ENCODE measurements at regions not wholly inside any gene's neighbourhood (a gene's known extent, or its start where the extent isn't known, plus 50 kb on each side); places are given as distances from the start of the nearest gene placed in this dataset.
A peak's percentile ranks its signal among the peaks of the same experiment; 100 is the strongest.

DNA sequence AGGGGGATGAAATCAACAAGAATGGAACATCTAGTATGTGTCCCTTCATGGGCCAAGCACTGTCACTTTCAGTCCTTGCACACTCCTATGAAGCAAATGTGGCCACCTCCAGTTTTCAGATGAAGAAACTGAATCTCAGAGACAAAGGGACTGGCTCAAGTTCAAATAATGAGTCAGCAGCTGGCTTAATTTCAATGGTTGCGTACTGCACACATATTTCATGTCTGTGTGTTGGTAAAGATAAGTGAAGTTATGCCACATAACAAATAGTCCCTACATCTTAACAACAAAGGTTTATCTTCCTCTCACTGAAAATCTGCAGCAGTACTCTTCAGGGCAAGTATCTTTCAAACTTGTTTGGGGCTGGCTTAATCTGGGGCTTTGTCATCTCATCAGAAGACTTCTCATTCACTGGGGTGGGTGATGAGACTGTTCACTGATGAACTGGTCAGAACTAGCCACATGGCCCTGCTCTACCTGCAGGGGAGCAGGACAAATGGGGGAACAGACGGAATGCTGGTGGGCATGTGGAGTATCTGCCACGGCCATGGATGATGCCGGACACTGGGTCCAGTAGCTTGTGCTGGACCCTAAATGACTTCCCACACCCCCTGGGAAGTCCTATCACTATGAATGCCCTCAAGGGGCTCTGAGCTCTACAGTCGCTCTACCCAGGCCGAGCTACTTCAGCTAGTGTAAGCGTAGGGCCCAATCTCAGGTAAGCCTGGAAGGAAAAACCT lies 263.2 kb downstream of the CYP26B1 start:
- peaks cover 12% of the 10 kb centered on the region for H3K9me3 ChIP-seq (ENCODE audit: control insufficient read depth, insufficient read depth, low read length)
- ChIA-PET POLR2A (interaction anchor here (0.6 kb wide), 1 partner anchor 246 kb away, joined by 7 read pairs; no protein-coding TSS in a partner anchor), CTCF (interaction anchor here (0.7 to 1.9 kb wide), 4 partner anchors 17 to 266 kb away, joined by 3 to 8 read pairs (median 4); no protein-coding TSS in a partner anchor)
- TF ChIP-seq, protein P1, sequence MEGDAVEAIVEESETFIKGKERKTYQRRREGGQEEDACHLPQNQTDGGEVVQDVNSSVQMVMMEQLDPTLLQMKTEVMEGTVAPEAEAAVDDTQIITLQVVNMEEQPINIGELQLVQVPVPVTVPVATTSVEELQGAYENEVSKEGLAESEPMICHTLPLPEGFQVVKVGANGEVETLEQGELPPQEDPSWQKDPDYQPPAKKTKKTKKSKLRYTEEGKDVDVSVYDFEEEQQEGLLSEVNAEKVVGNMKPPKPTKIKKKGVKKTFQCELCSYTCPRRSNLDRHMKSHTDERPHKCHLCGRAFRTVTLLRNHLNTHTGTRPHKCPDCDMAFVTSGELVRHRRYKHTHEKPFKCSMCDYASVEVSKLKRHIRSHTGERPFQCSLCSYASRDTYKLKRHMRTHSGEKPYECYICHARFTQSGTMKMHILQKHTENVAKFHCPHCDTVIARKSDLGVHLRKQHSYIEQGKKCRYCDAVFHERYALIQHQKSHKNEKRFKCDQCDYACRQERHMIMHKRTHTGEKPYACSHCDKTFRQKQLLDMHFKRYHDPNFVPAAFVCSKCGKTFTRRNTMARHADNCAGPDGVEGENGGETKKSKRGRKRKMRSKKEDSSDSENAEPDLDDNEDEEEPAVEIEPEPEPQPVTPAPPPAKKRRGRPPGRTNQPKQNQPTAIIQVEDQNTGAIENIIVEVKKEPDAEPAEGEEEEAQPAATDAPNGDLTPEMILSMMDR (IDR thresholded peaks at IDR 0.05; ENCODE audit: low read depth, low read length) = no peak
- H3K27me3 ChIP-seq (ENCODE audit: control insufficient read depth, insufficient read depth, low read length) = no peaks in the 10 kb centered on the region
- no peak for DNase-seq (ENCODE audit: low read depth, low spot score)
- no peak overlapping the region for H3K27ac ChIP-seq (ENCODE audit: low read depth, low read length)
- H3K4me3 ChIP-seq (ENCODE audit: low read depth, low read length) = no peak overlapping the region

DNA sequence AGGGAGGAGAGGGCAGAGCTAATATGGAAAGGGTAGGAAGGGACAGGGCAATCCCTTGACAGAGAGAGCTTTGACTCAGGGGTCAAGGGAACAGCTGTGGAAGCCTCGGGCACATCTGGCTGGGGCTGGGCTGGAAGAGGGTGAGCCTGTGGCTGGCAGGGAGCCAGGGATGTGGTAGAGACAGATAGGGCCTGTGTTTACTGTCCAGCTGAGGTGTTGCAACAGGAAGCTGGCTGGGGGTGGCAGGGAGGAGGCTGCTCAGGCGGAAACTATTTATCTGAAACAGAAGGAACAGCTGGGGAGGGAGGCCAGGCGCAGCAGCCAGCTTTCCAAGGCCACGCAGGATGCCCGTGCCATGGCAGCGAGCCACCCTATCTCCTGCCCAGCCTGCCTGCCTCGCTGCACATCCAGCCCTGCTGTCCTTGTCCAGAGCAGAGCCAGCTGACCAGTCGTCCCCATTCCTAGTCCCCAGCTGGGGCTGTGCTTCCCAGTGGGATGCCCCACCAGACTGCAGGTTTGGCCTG lies 264.7 kb downstream of the CYP26B1 start:
- POLR2A ChIA-PET = interaction anchor here (0.6 to 1.0 kb wide), 4 partner anchors 52 to 270 kb away, joined by 3 to 6 read pairs (median 3); no protein-coding TSS in a partner anchor
- peaks cover 12% of the 10 kb centered on the region for H3K9me3 ChIP-seq (ENCODE audit: control insufficient read depth, insufficient read depth, low read length)
- DNase-seq (ENCODE audit: low read depth, low spot score) = peak; percentile 72
- CTCF ChIA-PET = interaction anchor here (0.7 to 1.9 kb wide), 3 partner anchors 41 to 551 kb away, joined by 3 to 8 read pairs (median 3); partner anchors contain the start of gene ZNF638
- no peaks in the 10 kb centered on the region for H3K27me3 ChIP-seq (ENCODE audit: control insufficient read depth, insufficient read depth, low read length)
- TF ChIP-seq, protein P1 (IDR thresholded peaks at IDR 0.05; ENCODE audit: low read depth, low read length) = no peak
- H3K27ac ChIP-seq (ENCODE audit: low read depth, low read length) = no peak overlapping the region
- H3K4me3 ChIP-seq (ENCODE audit: low read depth, low read length) = no peak overlapping the region

DNA sequence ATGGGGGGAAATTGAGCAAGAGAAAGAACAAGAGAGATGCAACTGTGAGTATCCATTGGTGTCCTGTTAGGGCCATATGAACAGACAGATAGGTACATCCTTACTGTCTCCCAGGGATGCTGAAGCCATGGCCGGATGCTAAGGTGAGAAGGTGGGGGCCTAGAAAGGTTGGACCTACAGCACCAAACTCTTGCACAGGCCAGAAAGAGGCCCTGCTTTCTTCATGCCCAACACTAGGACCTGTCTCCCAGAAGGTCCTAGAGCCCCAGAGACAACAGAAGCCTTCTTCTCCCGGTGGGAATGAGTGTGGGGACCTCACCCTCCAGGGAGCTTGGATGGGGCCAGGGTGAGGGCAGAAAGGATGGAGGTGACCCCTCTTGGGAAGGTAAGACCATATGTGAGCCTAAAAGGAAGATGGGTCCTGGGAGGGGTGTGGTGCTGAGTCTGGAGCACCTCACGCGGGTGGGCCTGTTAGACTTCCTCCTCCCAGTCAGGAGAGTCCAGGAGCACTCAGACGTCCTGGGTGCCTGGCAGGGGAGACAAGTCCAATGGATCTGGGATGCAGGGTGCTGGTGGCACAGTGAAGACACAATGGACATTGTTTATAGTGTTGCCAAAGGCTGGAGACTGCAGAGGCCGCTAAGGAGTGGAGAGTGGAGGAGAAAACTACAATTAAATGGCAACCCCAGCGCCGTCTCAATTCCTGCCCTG lies 265.3 kb downstream of the CYP26B1 start:
- CTCF ChIA-PET = interaction anchor here (0.7 to 1.9 kb wide), 3 partner anchors 42 to 551 kb away, joined by 3 to 8 read pairs (median 4); partner anchors contain the start of gene ZNF638
- TF ChIP-seq, protein P1 (IDR thresholded peaks at IDR 0.05; ENCODE audit: low read depth, low read length) = no peak
- DNase-seq (ENCODE audit: low read depth, low spot score) = no peak
- H3K9me3 ChIP-seq (ENCODE audit: control insufficient read depth, insufficient read depth, low read length) = peaks cover 12% of the 10 kb centered on the region
- no peak overlapping the region for H3K4me3 ChIP-seq (ENCODE audit: low read depth, low read length)
- peaks cover 4% of the 10 kb centered on the region for H3K27me3 ChIP-seq (ENCODE audit: control insufficient read depth, insufficient read depth, low read length)
- POLR2A ChIA-PET = interaction anchor here (0.6 to 1.0 kb wide), 4 partner anchors 51 to 270 kb away, joined by 3 to 6 read pairs (median 3); no protein-coding TSS in a partner anchor
- H3K27ac ChIP-seq (ENCODE audit: low read depth, low read length) = no peak overlapping the region

DNA sequence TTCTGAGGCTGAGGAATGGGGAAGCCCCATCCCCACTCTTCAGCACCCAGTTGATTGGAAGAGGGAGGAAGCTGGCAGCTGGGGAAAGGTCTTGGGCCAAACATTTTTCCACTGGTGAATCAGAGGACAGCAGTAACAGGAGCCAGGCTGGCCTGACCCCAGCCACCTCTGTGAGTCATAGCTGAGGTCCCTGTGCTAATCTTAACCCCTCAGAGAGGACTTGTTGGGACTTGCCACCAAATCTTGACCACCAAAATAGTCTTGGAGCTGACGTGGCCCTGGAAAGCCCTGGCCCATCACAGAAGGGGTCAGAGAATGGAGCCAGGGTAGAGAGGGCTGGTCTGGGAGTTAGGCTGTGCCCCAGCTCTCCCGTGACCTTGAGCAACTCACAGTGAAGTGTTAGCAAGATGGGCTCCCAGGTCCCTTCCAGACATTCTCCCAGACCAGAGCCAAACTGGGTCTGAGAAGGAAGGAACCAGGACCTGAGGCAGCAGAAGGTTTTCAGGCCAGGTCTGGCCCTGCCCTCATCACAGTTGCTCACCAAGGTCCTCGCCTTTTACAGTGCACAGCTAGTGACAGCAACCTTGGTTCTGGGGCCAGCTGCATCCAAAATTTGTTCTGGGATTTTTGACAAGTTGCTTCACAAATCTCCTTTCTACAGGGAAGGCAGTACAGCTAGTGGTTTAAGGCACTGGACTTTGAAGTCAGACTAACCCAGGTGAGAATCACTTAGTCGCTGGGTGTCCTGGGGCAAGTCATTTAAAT lies 266.6 kb downstream of the CYP26B1 start:
- ChIA-PET POLR2A (no interaction called here), CTCF (interaction anchor here (0.5 to 1.7 kb wide), 5 partner anchors 10 to 270 kb away, joined by 3 to 9 read pairs (median 4); no protein-coding TSS in a partner anchor)
- TF ChIP-seq, protein P1 (IDR thresholded peaks at IDR 0.05; ENCODE audit: low read depth, low read length) = no peak
- peaks cover 12% of the 10 kb centered on the region for H3K9me3 ChIP-seq (ENCODE audit: control insufficient read depth, insufficient read depth, low read length)
- no peak for DNase-seq (ENCODE audit: low read depth, low spot score)
- H3K27ac ChIP-seq (ENCODE audit: low read depth, low read length) = no peak overlapping the region
- H3K4me3 ChIP-seq (ENCODE audit: low read depth, low read length) = no peak overlapping the region
- H3K27me3 ChIP-seq (ENCODE audit: control insufficient read depth, insufficient read depth, low read length) = peaks cover 8% of the 10 kb centered on the region
